ENCODE measurements at regions not wholly inside any gene's neighbourhood (a gene's known extent, or its start where the extent isn't known, plus 50 kb on each side); places are given as distances from the start of the nearest gene placed in this dataset.

- TF ChIP-seq IKZF1 (conservative IDR thresholded peaks at IDR 0.05) (no peak), CHD2 (IDR thresholded peaks at IDR 0.05; ENCODE audit: borderline replicate concordance, low read depth, low read length) (no peak), NR2C2 (IDR thresholded peaks at IDR 0.05; ENCODE audit: borderline replicate concordance, control insufficient read depth, insufficient read length, low read depth) (no peak), POLR2AphosphoS5 (IDR thresholded peaks at IDR 0.05; ENCODE audit: low read length) (no peak), MYC (IDR thresholded peaks at IDR 0.05; ENCODE audit: insufficient read depth, insufficient read length, insufficient replicate concordance, low read length, severe bottlenecking) (no peak), CEBPB (IDR thresholded peaks at IDR 0.05; ENCODE audit: borderline replicate concordance in 1 of 2, low read depth in 2 of 2, low read length in 2 of 2) (no peak)
- TF ChIP-seq, protein P1, sequence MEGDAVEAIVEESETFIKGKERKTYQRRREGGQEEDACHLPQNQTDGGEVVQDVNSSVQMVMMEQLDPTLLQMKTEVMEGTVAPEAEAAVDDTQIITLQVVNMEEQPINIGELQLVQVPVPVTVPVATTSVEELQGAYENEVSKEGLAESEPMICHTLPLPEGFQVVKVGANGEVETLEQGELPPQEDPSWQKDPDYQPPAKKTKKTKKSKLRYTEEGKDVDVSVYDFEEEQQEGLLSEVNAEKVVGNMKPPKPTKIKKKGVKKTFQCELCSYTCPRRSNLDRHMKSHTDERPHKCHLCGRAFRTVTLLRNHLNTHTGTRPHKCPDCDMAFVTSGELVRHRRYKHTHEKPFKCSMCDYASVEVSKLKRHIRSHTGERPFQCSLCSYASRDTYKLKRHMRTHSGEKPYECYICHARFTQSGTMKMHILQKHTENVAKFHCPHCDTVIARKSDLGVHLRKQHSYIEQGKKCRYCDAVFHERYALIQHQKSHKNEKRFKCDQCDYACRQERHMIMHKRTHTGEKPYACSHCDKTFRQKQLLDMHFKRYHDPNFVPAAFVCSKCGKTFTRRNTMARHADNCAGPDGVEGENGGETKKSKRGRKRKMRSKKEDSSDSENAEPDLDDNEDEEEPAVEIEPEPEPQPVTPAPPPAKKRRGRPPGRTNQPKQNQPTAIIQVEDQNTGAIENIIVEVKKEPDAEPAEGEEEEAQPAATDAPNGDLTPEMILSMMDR (IDR thresholded peaks at IDR 0.05 in 2 of 3, conservative IDR thresholded peaks at IDR 0.05 in 1 of 3; ENCODE audit: control insufficient read depth in 2 of 3, extremely low read depth in 1 of 3, insufficient read depth in 1 of 3, low read depth in 3 of 3, low read length in 3 of 3) = no peak
Observed at GRCh38 chr20:54714817-54715216, 239.4 kb downstream of the DOK5 start.

All from GM12878 (cell line).